ENCODE measurements at regions not wholly inside any gene's neighbourhood (a gene's known extent, or its start where the extent isn't known, plus 50 kb on each side); places are given as distances from the start of the nearest gene placed in this dataset.

- Histone ChIP-seq H3K9me3 (no peaks in the 10 kb centered on the region), H3K27ac (no peak overlapping the region), H3K27me3 (peaks cover 18% of the 10 kb centered on the region), H3K36me3 (no peaks in the 10 kb centered on the region), H3K4me3 (no peak overlapping the region), H3K4me1 (no peaks in the 10 kb centered on the region)
- no peak for TF ChIP-seq POLR2AphosphoS5 (IDR thresholded peaks at IDR 0.05)
- 78 to 93% methylated on average over 2 of the region's 2 CpGs for WGBS, 2 donors (ENCODE audit: low coverage in 1 of 2)
- intact Hi-C loops (cut with DNase I; ENCODE audit: low total_unique reads): no loop called here
- in situ Hi-C loops (cut with MboI; ENCODE audit: low pct_ligation_motif_present in 1 of 4, low pct_unique_long_range_greater_than_20kb in 1 of 4, low sequenced_read_pairs in 3 of 4): no loop called here
- DNase-seq: no peak
Measured at GRCh38 chr16:16877061-16877460, 498.1 kb downstream of the NPIPA7 start.

- intact Hi-C loops (cut with DNase I; ENCODE audit: low total_unique reads): no loop called here
- no peak overlapping the region for H3K4me3 ChIP-seq
- no peak overlapping the region for H3K27ac ChIP-seq
- in situ Hi-C loops (cut with MboI; ENCODE audit: low pct_ligation_motif_present in 1 of 4, low pct_unique_long_range_greater_than_20kb in 1 of 4, low sequenced_read_pairs in 3 of 4): loop anchor here in 1 of 4 donors (10.0 kb wide), 1 partner anchor 65 kb away; no protein-coding TSS in a partner anchor
- no peaks in the 10 kb centered on the region for H3K9me3 ChIP-seq
- TF ChIP-seq CTCF (IDR thresholded peaks at IDR 0.05) (no peak), POLR2A (IDR thresholded peaks at IDR 0.05) (no peak), EP300 (IDR thresholded peaks at IDR 0.05; ENCODE audit: low read depth) (no peak), POLR2AphosphoS5 (IDR thresholded peaks at IDR 0.05) (no peak)
- no peaks in the 10 kb centered on the region for H3K4me1 ChIP-seq
- 62 to 63% methylated on average over 8 of the region's 8 CpGs for WGBS, 2 donors (ENCODE audit: low coverage in 1 of 2)
- DNase-seq: no peak
- no peaks in the 10 kb centered on the region for H3K36me3 ChIP-seq
- peaks cover 10% of the 10 kb centered on the region for H3K27me3 ChIP-seq
Measured at GRCh38 chr16:16879567-16880251, 500.8 kb downstream of the NPIPA7 start.

- no peak overlapping the region for H3K27ac ChIP-seq
- DNase-seq: no peak
- peaks cover 10% of the 10 kb centered on the region for H3K27me3 ChIP-seq
- in situ Hi-C loops (cut with MboI; ENCODE audit: low pct_ligation_motif_present in 1 of 4, low pct_unique_long_range_greater_than_20kb in 1 of 4, low sequenced_read_pairs in 3 of 4): loop anchor here in 1 of 4 donors (10.0 kb wide), 1 partner anchor 63 kb away; no protein-coding TSS in a partner anchor
- no peak overlapping the region for H3K4me3 ChIP-seq
- H3K4me1 ChIP-seq: no peaks in the 10 kb centered on the region
- H3K9me3 ChIP-seq: no peaks in the 10 kb centered on the region
- no peak for TF ChIP-seq POLR2AphosphoS5 (IDR thresholded peaks at IDR 0.05)
- TF ChIP-seq POLR2A (IDR thresholded peaks at IDR 0.05): no peak
- no peak for TF ChIP-seq EP300 (IDR thresholded peaks at IDR 0.05; ENCODE audit: low read depth)
- TF ChIP-seq CTCF (IDR thresholded peaks at IDR 0.05): no peak
- 63 to 64% methylated on average over 7 of the region's 7 CpGs for WGBS, 2 donors (ENCODE audit: low coverage in 1 of 2)
- no peaks in the 10 kb centered on the region for H3K36me3 ChIP-seq
- intact Hi-C loops (cut with DNase I; ENCODE audit: low total_unique reads): no loop called here
Measured at GRCh38 chr16:16881814-16882213, 502.9 kb downstream of the NPIPA7 start.

GRCh38 chr16:16882766-16883165, 503.8 kb downstream of the NPIPA7 start:
- H3K9me3 ChIP-seq: no peaks in the 10 kb centered on the region
- 90 to 94% methylated on average over 2 to 3 of the region's 3 CpGs for WGBS, 2 donors (ENCODE audit: low coverage in 1 of 2)
- DNase-seq: no peak
- in situ Hi-C loops (cut with MboI; ENCODE audit: low pct_ligation_motif_present in 1 of 4, low pct_unique_long_range_greater_than_20kb in 1 of 4, low sequenced_read_pairs in 3 of 4): loop anchor here in 1 of 4 donors (10.0 kb wide), 1 partner anchor 62 kb away; no protein-coding TSS in a partner anchor
- H3K4me1 ChIP-seq: no peaks in the 10 kb centered on the region
- no peak overlapping the region for H3K27ac ChIP-seq
- intact Hi-C loops (cut with DNase I; ENCODE audit: low total_unique reads): no loop called here
- no peak overlapping the region for H3K4me3 ChIP-seq
- no peaks in the 10 kb centered on the region for H3K36me3 ChIP-seq
- TF ChIP-seq CTCF (IDR thresholded peaks at IDR 0.05) (no peak), POLR2A (IDR thresholded peaks at IDR 0.05) (no peak), EP300 (IDR thresholded peaks at IDR 0.05; ENCODE audit: low read depth) (no peak), POLR2AphosphoS5 (IDR thresholded peaks at IDR 0.05) (no peak)
- peaks cover 6% of the 10 kb centered on the region for H3K27me3 ChIP-seq
